K562 (cell line): ENCODE measurements at regions not wholly inside any gene's neighbourhood (a gene's known extent, or its start where the extent isn't known, plus 50 kb on each side); places are given as distances from the start of the nearest gene placed in this dataset.

ENCODE experiments used
- ATAC-seq: fragments of 200-7000 bp; cut with Tn5 transposase; 3 replicates; pipeline ENCODE4 v1.9.1; 2020; ENCODE audit warnings: moderate library complexity
- BruUV-seq: library from RNA; stranded (reverse); fragments of 400-500 nt; replicated peaks from 2 replicates; lab custom pipeline; 2021; lab: Mats Ljungman, UMichigan
- CTCF ChIA-PET: fragments of 300-600 bp; formaldehyde crosslinking; extraction: SDS; loops from one replicate; lab custom pipeline; 2021; ENCODE audit warnings: low intra/inter-chr PET ratio; lab: Yijun Ruan, JAX
- POLR2A ChIA-PET: fragments of 300-600, 350-650 bp; sonication (Branson Sonifier 250); formaldehyde crosslinking; extraction: SDS; loops from one replicate; lab custom pipeline; 2021; ENCODE audit warnings: antibody characterized with exemption, inconsistent platforms; lab: Yijun Ruan, JAX
- DNase-seq, 4 experiments: peaks; one replicate each; pipeline versions ENCODE4 v3.0.0 to v3.0.0-alpha.2; 2011 to 2018; ENCODE audit warnings: low spot score in 3 of 4, mixed read lengths in 3 of 4; ENCODE audit errors: extremely low read depth in 1 of 4
- FAIRE-seq: peaks from 2 replicates; lab custom pipeline; 2011; peaks lifted over from hg19 to GRCh38; lab: Jason Lieb, UNC
- H2AFZ ChIP-seq: 2 replicates; pipeline ENCODE4 v1.6.0; 2011; ENCODE audit warnings: low read depth, low read length, control low read depth, inconsistent platforms
- H3K27ac ChIP-seq: fragments of 200-600 bp; 3 replicates; pipeline ENCODE4 v1.8.0; 2011; ENCODE audit warnings: low read depth, mild to moderate bottlenecking, control low read depth, inconsistent platforms, low read length, moderate library complexity, mixed read lengths; ENCODE audit errors: extremely low read depth
- H3K27me3 ChIP-seq, 2 experiments: fragments of 300-600 bp in 1 of 2; 2 replicates in 1 of 2; 3 replicates in 1 of 2; pipeline versions ENCODE4 v1.6.0 to v1.8.0; 2011; ENCODE audit warnings: inconsistent platforms in 2 of 2, low read length in 2 of 2, mild to moderate bottlenecking in 1 of 2, mixed read lengths in 1 of 2, moderate library complexity in 1 of 2; ENCODE audit not compliant: control insufficient read depth in 2 of 2, insufficient read depth in 2 of 2
- H3K36me3 ChIP-seq: fragments of 300-600 bp; 3 replicates; pipeline ENCODE4 v1.8.0; 2011; ENCODE audit warnings: mild to moderate bottlenecking, low read length, inconsistent platforms; ENCODE audit not compliant: control insufficient read depth, insufficient read depth
- H3K4me1 ChIP-seq, 2 experiments: fragments of 200-600 bp in 1 of 2; replicated peaks in 1 of 2; 2 replicates in 1 of 2; 3 replicates in 1 of 2; pipeline versions ENCODE4 v1.5.1 to v1.8.0; 2011; ENCODE audit warnings: inconsistent platforms in 2 of 2, low read length in 2 of 2, mild to moderate bottlenecking in 1 of 2, mixed read lengths in 1 of 2, moderate library complexity in 1 of 2; ENCODE audit not compliant: control insufficient read depth in 2 of 2, insufficient read depth in 2 of 2
- H3K4me2 ChIP-seq: 2 replicates; pipeline ENCODE4 v1.6.1; 2011; ENCODE audit warnings: low read length, control low read depth, inconsistent platforms, mixed read lengths; ENCODE audit not compliant: insufficient read depth
- H3K4me3 ChIP-seq: fragments of 200-600 bp; sonication (generic), shearing (Covaris generic); 2 replicates; pipeline ENCODE4 v1.5.1; 2016; ENCODE audit warnings: control low read depth, inconsistent platforms
- H3K79me2 ChIP-seq: fragments of 200-600 bp; 3 replicates; pipeline ENCODE4 v1.8.0; 2011; ENCODE audit warnings: low read length, inconsistent platforms; ENCODE audit not compliant: control insufficient read depth, insufficient read depth
- H3K9ac ChIP-seq, 2 experiments: 2 replicates each; pipeline versions ENCODE4 v1.6.0 to v1.6.1; 2011; ENCODE audit warnings: low read depth in 2 of 2, low read length in 2 of 2, control low read depth in 1 of 2, inconsistent platforms in 1 of 2, mild to moderate bottlenecking in 1 of 2, mixed read lengths in 1 of 2; ENCODE audit not compliant: insufficient read depth in 1 of 2
- H3K9me1 ChIP-seq: one replicate; pipeline ENCODE4 v1.6.0; 2011; ENCODE audit warnings: inconsistent platforms, mild to moderate bottlenecking, low read length, moderate library complexity; ENCODE audit not compliant: control insufficient read depth, insufficient read depth
- H3K9me3 ChIP-seq: replicated peaks from 2 replicates; pipeline ENCODE4 v1.5.1; 2011; ENCODE audit warnings: low read depth, low read length, inconsistent platforms; ENCODE audit not compliant: control insufficient read depth, insufficient read depth
- H4K20me1 ChIP-seq: replicated peaks from 2 replicates; pipeline ENCODE4 v1.6.1; 2011; ENCODE audit warnings: low read length, inconsistent platforms, mixed read lengths; ENCODE audit not compliant: control insufficient read depth, insufficient read depth
- ESRRA ChIP-seq: fragments of 450-650 bp; IDR thresholded peaks from 2 replicates; pipeline ENCODE4 v1.6.1; 2014; ENCODE audit warnings: low read depth, mild to moderate bottlenecking, moderate library complexity, borderline replicate concordance
- ETV5 ChIP-seq: sonication (generic); formaldehyde crosslinking; IDR thresholded peaks from 2 replicates; pipeline ENCODE4 v1.4.0; 2020; ENCODE audit warnings: low read depth, mild to moderate bottlenecking, missing genetic modification reagents
- FUS ChIP-seq: fragments of 200-400 bp; formaldehyde crosslinking; optimal IDR thresholded peaks from 2 replicates; pipeline ENCODE3; 2017; ENCODE audit warnings: low read depth, low read length
- NEUROD1 ChIP-seq: fragments of 150-350 bp; IDR thresholded peaks from 2 replicates; pipeline ENCODE4 v1.6.1; 2014; ENCODE audit warnings: borderline replicate concordance, low read length, low read depth; ENCODE audit not compliant: partially characterized antibody
- NFE2L1 ChIP-seq: fragments of 450-650 bp; IDR thresholded peaks from 2 replicates; pipeline ENCODE4 v1.6.1; 2016; ENCODE audit warnings: missing genetic modification characterization, low read depth, mild to moderate bottlenecking, missing compliant biosample characterization, moderate library complexity, borderline replicate concordance
- RBM17 ChIP-seq: fragments of 200-400 bp; formaldehyde crosslinking; IDR thresholded peaks from 2 replicates; pipeline ENCODE4 v1.6.1; 2017; ENCODE audit warnings: low read depth, mild to moderate bottlenecking, low read length, borderline replicate concordance
- TCF15 ChIP-seq: fragments of 250-450 bp; sonication (Bioruptor Pico); IDR thresholded peaks from 2 replicates; pipeline ENCODE4 v1.8.0; 2022; ENCODE audit warnings: moderate library complexity, mild to moderate bottlenecking, inconsistent platforms
- TCF7L2 ChIP-seq: fragments of 150-350 bp; IDR thresholded peaks from 2 replicates; pipeline ENCODE4 v1.6.1; 2016; ENCODE audit warnings: low read depth, mild to moderate bottlenecking, low read length, moderate library complexity
- ZBTB7A ChIP-seq: IDR thresholded peaks from 2 replicates; pipeline ENCODE4 v1.6.1; 2011; ENCODE audit warnings: low read depth, mild to moderate bottlenecking, low read length, moderate library complexity, borderline replicate concordance; ENCODE audit not compliant: control insufficient read depth
- in situ Hi-C: fragments of 300-500 bp; cut with MboI; formaldehyde crosslinking; loops from 4 replicates; pipeline ENCODE4 v1.15.0; 2018; ENCODE audit warnings: inconsistent platforms, mixed read lengths
- intact Hi-C: fragments of 100-400 bp; cut with micrococcal nuclease; formaldehyde crosslinking; loops from 2 replicates; pipeline ENCODE4 v1.14.2; 2022
- TF ChIP-seq, protein P1 (sequence below): fragments of 450-650 bp; IDR thresholded peaks from 2 replicates; pipeline ENCODE4 v1.6.1; 2014; ENCODE audit warnings: low read depth, mild to moderate bottlenecking, moderate library complexity, borderline replicate concordance
- TF ChIP-seq, protein P2 (sequence below): sonication (generic); formaldehyde crosslinking; IDR thresholded peaks from 2 replicates; pipeline ENCODE4 v1.9.0; 2022; ENCODE audit warnings: mild to moderate bottlenecking, missing genetic modification reagents
- TF ChIP-seq, protein P3 (sequence below), 2 experiments: fragments of 450-650 bp; formaldehyde crosslinking in 1 of 2; IDR thresholded peaks; 2 replicates each; pipeline versions ENCODE4 v1.4.0 to v1.6.1; 2014 to 2020; ENCODE audit warnings: mild to moderate bottlenecking in 2 of 2, borderline replicate concordance in 1 of 2, low read depth in 1 of 2

DNA sequence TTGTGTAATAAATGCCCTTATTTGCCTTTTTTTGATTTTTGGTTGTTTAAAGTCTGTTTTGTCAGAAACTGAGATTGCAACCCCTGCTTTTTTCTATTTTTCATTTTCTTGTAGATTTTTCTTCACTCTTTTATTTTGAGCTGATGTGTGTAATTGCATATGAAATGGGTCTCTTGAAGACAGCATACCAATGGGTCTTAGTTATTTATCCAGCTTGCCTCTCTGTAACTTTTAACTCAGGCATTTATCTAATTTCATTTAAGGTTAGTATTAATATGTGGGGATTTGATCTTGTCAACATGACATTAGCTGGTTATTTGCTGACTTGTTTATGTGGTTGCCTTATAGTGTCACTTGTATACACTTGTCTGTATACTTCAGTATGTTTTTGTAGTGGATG is 378.0 kb downstream of the CPXCR1 start:
- TF ChIP-seq RBM17 (no peak), ESRRA (no peak), NEUROD1 (no peak), TCF7L2 (no peak), TCF15 (CRISPR knock-in tag) (no peak), FUS (no peak), ZBTB7A (no peak), NFE2L1 (tag) (no peak), ETV5 (CRISPR knock-in tag) (no peak)
- TF ChIP-seq, protein P1, sequence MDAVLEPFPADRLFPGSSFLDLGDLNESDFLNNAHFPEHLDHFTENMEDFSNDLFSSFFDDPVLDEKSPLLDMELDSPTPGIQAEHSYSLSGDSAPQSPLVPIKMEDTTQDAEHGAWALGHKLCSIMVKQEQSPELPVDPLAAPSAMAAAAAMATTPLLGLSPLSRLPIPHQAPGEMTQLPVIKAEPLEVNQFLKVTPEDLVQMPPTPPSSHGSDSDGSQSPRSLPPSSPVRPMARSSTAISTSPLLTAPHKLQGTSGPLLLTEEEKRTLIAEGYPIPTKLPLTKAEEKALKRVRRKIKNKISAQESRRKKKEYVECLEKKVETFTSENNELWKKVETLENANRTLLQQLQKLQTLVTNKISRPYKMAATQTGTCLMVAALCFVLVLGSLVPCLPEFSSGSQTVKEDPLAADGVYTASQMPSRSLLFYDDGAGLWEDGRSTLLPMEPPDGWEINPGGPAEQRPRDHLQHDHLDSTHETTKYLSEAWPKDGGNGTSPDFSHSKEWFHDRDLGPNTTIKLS, result no peak
- TF ChIP-seq, protein P2, sequence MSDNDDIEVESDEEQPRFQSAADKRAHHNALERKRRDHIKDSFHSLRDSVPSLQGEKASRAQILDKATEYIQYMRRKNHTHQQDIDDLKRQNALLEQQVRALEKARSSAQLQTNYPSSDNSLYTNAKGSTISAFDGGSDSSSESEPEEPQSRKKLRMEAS (CRISPR knock-in tag), result no peak
- TF ChIP-seq, protein P3, sequence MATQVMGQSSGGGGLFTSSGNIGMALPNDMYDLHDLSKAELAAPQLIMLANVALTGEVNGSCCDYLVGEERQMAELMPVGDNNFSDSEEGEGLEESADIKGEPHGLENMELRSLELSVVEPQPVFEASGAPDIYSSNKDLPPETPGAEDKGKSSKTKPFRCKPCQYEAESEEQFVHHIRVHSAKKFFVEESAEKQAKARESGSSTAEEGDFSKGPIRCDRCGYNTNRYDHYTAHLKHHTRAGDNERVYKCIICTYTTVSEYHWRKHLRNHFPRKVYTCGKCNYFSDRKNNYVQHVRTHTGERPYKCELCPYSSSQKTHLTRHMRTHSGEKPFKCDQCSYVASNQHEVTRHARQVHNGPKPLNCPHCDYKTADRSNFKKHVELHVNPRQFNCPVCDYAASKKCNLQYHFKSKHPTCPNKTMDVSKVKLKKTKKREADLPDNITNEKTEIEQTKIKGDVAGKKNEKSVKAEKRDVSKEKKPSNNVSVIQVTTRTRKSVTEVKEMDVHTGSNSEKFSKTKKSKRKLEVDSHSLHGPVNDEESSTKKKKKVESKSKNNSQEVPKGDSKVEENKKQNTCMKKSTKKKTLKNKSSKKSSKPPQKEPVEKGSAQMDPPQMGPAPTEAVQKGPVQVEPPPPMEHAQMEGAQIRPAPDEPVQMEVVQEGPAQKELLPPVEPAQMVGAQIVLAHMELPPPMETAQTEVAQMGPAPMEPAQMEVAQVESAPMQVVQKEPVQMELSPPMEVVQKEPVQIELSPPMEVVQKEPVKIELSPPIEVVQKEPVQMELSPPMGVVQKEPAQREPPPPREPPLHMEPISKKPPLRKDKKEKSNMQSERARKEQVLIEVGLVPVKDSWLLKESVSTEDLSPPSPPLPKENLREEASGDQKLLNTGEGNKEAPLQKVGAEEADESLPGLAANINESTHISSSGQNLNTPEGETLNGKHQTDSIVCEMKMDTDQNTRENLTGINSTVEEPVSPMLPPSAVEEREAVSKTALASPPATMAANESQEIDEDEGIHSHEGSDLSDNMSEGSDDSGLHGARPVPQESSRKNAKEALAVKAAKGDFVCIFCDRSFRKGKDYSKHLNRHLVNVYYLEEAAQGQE (IDR thresholded peaks at IDR 0.05; ENCODE audit: borderline replicate concordance), result no peak
- TF ChIP-seq, protein P3 (CRISPR knock-in tag; IDR thresholded peaks at IDR 0.05; ENCODE audit: low read depth), result no peak
- ChIA-PET POLR2A (no interaction called here), CTCF (no interaction called here)
- FAIRE-seq (no peak), DNase-seq (no peak), ATAC-seq (no peak)
- Histone ChIP-seq H3K27ac (no peak overlapping the region), H3K9me3 (no peaks in the 10 kb centered on the region), H3K9me1 (no peaks in the 10 kb centered on the region), H3K4me1 (no peaks in the 10 kb centered on the region), H3K9ac (no peak overlapping the region), H3K4me2 (no peak overlapping the region), H3K27me3 (no peaks in the 10 kb centered on the region), H3K4me3 (no peak overlapping the region), H3K36me3 (no peaks in the 10 kb centered on the region), H2AFZ (no peak overlapping the region), H4K20me1 (no peaks in the 10 kb centered on the region), H3K79me2 (no peaks in the 10 kb centered on the region)
- no TSS peak for BruUV-seq
- in situ Hi-C loops, result no loop called here
- intact Hi-C loops, result no loop called here
